ENCODE measurements at regions not wholly inside any gene's neighbourhood (a gene's known extent, or its start where the extent isn't known, plus 50 kb on each side); places are given as distances from the start of the nearest gene placed in this dataset.
"Not testable (repeated sequence)": the region's sequence is repeated elsewhere in the genome, so short reads cannot be mapped to it uniquely, and the experiment has no call there.

DNA sequence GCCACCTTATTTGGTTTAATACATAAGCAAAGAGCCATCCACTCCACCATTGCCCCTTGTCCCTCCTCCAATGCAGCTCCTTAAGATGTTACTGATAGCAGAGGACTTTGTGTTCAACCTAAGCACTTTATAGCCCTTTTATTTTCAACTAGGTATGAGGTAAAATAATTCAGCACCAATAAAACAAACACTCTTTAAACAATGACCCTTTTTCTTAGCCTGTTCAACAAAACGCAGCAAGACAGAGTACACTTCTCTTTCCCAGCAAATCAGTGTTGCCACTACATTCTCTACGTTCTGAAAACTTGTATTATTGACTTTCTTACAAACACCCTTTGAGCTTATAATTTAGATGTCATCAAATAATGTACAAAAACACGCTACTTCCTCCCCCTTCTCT lies 104.0 kb upstream of the IGLL5 start:
- DNase-seq (ENCODE audit: low read depth): no peak

DNA sequence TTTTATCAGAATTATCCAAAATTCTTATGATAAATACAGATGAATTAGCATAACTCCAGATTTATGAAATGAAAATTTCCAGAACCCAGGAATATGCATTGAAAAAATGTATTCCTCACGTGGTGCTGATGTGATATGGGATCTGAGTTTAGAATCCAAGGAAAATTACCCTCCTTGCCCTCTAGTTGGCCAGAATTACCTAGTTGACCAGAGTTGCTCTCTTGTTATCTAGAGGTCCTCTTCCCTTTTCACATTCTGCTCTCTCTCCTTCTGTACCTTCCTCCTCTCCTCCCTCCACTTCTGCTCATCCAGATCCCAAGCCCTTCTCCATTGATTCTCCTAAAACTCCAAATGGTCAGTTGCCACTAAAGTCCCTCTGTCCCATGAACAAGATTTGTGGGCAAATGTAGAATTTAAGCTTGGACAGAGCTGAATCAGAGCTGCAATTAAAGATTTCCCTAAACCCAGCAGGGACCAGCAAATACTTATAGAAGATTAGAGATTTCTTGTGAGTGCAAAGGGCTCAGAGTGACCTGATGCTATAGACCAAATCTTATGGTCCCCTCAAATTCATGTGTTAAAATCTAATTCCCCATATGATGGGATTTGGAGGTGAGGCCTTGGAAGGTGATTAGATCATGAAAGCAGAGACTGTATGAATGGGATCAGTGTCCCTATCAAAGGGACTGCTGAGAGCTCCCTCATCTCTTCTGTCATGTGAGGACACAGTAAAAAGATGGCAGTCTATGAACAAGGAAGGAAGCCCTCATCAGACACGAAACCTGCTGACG lies 103.2 kb upstream of the IGLL5 start:
- DNase-seq (ENCODE audit: low read depth): no peak

DNA sequence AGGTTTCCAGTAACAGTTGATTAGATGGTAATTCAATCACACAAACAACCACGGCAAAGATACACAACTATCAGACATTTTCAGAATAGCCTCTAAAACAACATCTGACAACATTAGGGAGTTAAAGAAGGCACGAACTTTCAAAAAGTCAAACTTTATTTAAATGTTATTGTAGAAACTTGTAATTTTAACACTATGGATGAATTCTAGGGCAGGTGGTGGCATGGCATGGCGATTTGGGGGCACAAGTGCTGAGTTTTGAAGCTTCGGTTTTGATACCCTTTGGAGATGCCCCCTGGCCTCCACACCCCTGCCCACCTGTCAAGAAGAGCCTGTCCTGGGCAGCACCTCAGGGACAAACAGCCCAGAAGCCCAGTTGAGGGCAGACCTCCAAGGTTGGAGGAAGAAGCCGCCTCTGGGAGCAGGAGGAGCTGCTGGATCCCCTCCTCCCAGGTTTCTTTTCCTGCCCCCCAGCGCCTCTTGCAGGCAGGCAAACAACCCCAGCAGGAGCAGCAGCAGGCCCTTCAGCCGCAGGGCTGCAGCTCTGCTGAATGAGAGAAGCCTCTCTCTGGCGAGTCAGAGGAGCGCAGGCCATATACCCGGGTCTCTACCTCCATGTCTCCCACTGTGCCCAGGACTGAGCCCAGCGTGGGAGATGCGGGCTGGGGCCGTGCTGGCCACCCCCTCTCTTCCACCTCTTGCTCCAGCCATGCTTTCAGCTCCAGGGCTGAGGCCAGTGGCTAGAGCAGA lies 102.1 kb upstream of the IGLL5 start:
- DNase-seq (ENCODE audit: low read depth): no peak

DNA sequence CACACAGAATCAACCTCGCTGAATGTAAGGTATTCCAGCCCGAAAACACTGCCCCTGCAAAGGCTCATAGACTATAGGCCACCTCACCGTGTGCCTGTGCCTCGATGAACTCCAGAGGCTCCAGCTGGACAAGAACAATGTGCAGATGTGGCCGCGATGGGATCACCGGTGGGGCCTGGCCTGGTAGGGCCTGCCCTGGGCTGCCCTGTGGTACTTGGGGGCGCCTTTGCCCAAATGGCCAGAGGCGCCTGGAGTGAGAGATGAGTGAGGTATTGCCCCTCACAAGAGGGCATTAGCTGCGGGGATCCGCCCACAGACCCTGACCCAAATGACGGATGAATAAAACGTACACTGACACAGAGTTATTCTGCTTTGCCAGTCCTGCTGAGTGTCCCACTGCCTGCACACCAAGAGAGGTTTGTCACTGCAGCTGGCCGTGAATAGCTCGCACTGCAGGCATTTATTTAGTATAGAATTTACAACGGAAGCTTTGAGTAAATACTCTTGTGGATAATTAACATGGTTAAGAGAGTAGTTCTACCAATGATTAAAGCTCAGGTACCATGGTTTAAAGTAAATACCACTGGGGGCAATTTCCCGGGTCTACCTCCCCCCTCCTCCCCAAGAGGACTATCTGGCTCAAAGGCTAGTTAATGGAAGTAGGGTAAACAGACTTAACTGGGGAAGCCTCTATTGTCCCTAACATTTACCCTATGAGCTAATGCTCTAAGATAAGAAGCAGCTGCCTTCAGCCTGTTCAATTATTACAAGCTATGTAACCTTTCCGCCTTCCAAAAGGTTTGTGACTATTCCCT lies 101.1 kb upstream of the IGLL5 start:
- DNase-seq (ENCODE audit: low read depth): no peak

DNA sequence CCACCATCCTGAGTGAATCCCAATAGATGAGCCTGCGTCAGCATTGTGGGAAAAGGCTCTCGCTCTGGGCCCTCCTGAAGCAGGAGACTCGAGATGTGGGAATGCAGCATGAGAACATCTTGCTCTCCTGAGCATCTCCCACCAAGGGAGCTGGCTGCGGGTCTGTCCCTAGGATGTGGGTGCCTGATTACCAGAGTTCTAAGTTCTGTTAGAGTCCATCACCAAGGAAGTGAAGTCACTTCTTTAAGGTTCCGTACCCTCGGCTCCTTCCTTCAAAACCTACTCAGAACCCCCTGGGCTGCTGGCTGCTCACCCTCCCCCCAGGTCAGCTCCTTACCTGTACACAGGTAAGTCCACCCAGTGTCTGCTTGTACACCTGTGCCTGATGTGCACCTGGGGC lies 100.5 kb upstream of the IGLL5 start:
- no peak for DNase-seq (ENCODE audit: low read depth)

DNA sequence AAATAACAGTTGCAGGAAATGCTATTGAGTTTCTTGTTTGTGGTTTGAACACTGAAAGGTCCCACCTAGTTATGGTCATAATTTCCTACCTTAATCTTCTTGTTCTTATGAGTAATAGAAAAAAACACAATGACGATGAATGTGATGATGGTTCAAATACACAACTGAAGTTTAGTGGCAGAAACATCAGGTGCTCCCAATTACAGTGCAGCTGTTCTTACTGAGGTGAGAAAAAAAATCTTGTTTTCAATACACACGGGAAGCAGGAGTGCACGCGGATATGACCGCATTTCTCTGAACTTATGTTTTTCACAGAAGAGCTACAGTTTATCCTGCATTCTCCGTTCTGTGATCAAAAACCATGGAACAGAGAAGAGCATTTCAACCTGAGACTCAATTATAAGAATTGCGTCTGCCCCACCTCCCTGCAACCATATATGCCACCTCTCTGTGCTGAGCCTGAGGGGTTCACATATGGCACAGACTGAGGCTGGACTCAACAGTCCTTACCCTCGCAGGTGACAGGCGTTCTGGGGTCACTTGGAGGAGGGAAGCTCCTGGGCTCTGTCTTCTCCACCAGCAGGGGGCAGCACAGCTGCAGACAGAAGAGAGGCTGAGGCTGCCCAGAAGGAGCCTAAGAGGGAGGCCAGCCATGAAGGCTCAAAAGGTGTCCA lies 99.7 kb upstream of the IGLL5 start:
- DNase-seq (ENCODE audit: low read depth): peak; percentile 19

DNA sequence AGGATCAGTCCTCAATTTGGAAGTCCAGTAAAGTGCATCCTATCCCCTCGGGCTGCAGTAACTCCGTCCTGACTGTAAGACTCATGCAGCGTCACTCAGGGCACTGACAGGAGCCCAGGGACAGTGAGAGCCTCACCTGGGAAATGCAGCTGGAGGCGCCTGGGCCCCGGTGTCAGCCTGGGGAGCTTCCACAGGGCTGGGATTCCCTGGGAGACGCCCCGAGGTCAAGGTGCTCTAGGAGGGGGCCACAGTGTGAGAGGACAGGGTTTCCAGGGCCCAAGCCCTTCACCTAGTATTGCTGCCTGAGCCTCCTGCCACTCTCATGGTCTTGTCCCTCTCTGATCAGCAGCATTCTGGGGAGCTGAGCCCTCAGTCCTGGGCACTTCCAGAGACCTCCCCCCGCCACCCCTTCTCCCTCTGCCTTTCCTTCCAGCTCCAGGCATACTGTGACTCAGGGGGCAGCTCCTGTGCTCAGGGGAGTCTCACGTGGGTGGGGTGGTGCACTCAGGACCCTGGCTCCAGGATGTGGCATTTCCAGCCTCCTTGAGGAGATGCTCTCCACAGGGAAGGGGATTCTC lies 99.1 kb upstream of the IGLL5 start:
- no peak for DNase-seq (ENCODE audit: low read depth)

DNA sequence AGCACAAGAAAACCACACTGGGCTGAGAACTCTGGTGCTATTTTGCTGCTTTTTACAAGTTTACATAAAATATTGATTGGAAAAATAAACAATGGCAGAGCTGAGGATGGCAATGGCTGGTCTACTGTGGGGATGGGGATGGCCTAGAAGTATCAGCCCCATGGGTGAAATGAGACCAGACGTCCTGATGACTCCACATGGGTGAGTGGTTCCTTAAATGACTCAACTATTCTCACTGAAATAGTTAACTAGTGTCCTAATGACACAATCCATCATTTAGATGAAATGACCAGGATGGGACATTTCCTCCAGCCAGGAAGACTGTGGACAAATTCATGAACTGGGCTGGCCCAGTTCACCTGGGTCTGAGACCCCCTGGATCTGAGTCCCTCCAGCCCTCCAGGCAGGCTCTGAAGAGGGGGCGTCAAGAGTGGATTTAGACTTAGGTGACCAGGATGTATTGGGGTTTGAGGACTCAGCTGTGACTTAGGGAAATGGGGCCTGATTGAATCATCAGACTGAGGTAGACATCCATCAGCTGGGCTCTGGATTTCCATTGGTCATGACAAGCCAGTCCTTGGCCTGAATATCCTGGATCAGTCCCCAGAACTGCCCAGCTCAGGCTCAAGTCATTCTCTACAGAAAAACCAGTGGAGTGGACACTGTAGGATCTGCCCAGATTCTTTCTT lies 98.2 kb upstream of the IGLL5 start:
- DNase-seq (ENCODE audit: low read depth): no peak

DNA sequence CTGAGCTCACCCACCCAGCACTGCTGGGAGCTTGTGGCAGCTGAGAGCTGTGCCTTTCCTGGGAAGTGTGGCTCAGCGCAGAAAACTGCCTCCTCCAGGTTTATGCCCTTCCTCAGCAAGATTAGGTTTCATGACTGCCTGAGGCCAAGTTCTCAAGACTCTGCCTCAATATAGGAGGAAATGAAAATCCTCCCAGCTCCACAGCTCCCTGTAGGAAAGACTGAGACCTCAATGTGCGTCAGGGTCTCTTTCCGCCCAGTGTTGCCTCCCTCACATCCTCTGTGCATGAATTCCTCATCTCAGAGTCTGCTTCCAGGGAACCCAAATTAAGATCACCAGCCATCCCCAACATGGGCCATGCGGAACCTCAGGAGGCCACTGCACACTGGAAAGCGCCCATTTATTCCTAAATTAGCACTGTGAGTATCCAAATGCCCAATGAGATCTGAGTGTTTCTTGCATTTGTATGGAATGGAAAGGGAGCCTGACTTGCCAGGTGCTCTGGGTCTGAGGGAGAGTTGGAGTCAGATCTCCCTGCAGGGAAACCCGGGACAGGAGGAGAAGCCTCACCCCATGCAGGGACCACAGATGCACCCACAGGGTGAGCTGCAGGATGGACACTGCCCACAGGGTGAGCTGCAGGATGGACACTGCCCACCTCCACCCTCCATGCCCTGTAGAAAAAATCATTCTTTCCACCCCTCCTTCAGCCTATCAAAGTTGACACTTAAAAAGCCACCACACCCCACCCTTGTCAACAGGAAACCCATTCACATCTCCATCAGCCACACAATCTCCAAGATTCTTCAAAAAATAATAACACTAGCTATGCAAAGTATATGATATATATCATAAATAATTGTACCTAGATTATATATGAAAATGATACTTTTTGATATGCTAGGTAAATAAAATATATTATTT lies 97.4 kb upstream of the IGLL5 start:
- DNase-seq (ENCODE audit: low read depth): no peak

DNA sequence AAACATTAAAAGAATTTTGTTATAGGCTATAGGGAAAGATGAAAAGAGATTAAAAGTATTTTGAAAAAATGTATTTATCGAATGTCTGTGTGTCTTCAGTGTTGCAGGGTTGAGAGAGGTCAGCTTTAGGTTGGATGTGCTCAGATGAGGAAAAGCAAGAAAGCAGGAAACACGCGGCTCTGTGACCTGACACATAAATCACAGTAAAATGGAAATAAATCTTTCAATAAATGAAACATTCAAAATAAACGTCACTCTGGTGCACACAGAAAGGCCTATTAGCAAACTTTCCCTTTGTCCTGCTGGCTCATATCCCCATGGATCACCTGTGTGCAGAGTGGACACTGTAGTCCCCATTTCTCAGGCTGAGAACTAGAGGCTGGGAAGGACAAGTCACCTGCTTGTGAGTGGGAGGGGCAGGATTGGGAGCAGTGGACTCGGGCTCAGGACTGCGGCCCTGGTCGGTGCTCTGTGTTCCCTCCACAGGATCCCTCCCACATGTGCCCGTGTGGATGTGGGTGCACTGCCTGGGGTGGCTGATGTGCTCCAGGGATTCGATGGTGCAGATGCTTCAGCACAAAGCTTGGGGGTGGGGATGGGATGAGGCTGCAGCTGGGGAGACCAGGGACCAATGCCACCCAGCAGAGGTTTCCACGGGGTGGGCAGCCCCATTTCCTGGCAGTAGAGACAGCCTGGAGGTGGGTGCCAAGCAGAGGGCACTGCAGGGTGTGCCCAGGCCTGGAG lies 96.0 kb upstream of the IGLL5 start:
- DNase-seq (ENCODE audit: low read depth): no peak

DNA sequence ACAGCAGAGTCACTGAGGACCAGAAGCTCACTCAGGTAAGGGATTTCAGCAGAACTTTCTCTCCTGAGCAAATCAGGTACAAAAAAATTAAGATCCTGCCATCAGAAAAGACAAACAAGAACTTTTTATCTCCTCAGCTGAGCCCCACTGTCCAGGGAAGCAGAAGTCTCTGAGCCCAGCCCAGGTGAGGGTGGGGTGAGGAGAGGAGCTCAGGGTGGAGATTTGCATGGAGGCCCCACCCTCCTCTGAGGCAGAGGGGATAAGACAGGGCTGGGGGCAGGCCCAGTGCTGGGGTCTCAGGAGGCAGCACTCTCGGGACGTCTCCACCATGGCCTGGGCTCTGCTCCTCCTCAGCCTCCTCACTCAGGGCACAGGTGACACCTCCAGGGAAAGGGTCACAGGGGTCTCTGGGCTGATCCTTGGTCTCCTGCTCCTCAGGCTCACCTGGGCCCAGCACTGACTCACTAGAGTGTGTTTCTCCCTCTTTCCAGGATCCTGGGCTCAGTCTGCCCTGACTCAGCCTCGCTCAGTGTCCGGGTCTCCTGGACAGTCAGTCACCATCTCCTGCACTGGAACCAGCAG lies 95.3 kb upstream of the IGLL5 start:
- DNase-seq (ENCODE audit: low read depth): not testable (repeated sequence)

DNA sequence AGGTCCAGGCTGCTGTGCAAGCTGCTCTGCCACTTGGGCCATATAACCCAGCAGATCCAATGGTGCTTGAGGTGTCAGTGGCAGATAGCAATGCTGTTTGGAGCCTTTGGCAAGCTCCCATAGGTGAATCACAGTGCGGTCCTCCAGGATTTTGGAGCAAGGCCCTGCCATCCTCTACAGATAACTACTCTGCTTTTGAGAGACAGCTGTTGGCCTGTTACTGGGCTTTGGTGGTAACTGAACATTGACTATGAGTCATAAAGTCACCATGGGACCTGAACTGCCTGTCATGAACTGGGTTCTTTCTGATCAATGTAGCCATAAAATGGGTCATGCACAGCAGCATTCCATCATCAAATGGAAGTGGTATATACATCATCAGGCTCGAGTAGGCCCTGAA lies 92.0 kb upstream of the IGLL5 start:
- DNase-seq (ENCODE audit: low read depth): not testable (repeated sequence)

DNA sequence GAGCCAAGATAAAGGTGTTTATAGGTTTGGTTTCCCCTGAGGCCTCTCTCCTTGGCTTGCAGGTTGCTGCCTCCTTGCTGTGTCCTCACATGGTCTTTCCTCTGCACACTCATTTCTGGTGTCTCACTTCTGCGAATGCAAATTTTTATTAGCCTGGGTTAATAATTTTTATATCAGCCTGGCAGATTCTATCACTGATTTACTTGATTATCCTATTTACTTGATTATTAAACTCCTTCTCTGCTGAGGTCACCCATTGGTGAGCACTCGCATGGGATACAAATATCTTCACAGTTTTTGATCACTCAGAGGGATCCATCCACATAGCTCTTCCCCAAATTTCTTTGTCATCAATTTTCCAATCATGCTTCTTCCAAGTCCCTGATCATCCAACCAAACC lies 90.9 kb upstream of the IGLL5 start:
- DNase-seq (ENCODE audit: low read depth): no peak

DNA sequence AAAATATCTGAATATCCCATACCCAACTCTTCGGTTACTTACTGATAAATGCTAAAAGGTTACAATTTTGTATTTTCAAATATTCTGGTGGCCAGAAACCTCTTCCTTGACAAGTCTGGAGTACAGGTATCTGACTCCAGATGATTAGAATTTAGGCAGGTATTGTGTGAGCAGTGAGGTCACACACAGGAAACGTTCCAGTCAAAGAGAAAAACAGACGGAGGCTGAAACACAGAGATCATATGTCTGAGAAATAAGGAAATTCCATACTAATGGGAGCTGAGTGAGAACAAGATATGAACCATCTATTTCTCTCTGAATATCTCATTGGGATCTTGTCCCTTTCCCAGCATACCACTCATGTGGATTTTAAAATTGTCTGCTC lies 89.4 kb upstream of the IGLL5 start:
- no peak for DNase-seq (ENCODE audit: low read depth)

DNA sequence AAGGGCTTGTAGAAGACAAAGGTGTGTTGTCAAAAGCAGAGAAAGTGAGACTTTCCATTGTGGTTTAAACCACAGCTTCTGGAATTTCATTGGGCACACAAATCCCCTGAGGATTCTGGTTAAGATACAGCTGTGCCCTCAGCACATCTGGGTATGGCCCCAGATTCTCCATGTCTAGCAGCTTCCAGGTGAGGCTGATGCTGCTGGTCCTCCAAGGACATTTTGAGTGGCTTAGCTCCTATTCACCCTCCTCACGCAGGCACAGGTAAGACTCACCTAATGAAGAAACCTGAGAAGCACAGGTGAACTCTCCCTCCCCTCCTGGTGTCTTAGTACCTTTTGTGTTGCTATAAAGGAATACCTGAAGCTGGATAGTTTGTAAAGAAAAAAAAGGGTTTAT lies 88.9 kb upstream of the IGLL5 start:
- DNase-seq (ENCODE audit: low read depth): no peak

DNA sequence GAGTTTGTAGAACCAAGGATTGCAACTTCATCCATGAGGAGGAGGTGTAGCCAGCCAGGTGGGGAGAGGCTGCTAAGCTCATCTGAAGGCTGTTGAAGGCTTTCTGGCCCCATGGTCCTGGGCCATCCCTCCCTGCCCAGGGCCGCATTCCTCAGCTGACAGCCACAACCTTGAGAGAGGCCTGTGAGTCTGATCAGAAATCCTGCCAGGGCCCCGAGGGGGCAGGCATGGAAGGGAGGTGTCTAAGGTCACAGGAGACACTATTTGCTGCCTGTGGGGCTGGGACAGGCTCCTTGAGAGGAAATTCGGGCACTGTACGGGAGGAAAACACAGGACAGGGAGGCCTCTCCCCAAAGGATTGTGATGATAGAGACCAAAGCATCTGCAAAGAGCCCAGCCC lies 88.1 kb upstream of the IGLL5 start:
- no peak for DNase-seq (ENCODE audit: low read depth)

DNA sequence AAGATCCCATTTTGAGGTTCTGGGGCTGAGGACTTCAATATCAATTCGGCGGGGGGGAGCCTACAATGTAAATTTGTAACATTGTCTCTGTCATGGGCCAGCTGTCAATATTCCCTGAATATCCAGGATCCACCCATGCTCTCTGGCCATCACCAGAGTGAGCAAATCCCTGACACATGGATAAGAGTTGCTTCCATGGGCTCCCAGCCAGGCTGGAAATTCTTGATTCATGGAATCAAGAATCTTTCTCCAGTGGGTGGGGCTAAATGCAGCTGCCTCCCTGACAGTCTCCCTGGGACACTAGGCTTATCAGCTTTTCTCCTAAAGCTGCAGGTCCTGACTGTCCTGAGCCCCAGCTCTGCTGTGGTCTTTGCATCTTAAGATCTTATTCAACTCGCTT lies 86.9 kb upstream of the IGLL5 start:
- no peak for DNase-seq (ENCODE audit: low read depth)

DNA sequence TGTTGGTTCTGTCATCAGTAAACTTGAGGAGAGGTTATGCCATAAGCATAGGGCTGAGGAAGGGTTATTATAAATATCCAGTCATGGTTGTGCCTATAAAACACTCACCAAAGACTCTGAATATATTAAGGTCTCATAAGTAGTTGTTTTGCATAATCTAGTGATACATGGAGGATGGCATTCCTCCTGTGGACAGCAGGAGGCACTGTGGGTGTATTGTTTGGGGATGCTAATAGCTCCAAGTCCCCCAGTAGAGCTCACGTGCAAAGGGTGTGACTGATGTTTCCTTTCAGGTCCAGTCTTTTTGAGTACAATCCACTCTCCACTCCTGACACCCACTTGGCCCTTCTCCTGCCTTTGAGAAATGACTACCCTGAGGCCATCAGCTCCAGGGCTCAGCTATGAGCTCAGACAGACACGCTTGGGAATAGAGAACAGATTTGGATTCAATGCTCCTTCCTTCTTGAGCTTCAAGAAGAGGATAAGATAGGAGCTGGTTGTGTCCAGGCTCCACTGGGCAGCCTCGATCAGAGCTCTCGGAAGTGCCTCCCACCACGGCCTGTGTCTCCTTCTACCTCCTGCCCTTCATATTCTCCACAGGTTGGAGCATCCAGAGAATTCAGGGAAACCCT lies 85.2 kb upstream of the IGLL5 start:
- DNase-seq (ENCODE audit: low read depth): no peak

All from T-helper 22 cell (primary cell).